ENCODE measurements at regions not wholly inside any gene's neighbourhood (a gene's known extent, or its start where the extent isn't known, plus 50 kb on each side); places are given as distances from the start of the nearest gene placed in this dataset.

GRCh38 chr1:175894581-175894980, 151.2 kb upstream of the TNR start:
- Histone ChIP-seq H3K27me3 (ENCODE audit: control insufficient read depth in 2 of 2, insufficient read depth in 2 of 2, low read length in 2 of 2) (no peaks in the 10 kb centered on the region), H3K4me3 (ENCODE audit: low read length in 2 of 2) (no peak overlapping the region), H3K9ac (ENCODE audit: low read depth in 1 of 2, low read length in 2 of 2) (no peak overlapping the region), H3K4me1 (ENCODE audit: control insufficient read depth in 2 of 2, insufficient read depth in 2 of 2, low read length in 2 of 2) (no peaks in the 10 kb centered on the region), H3K9me3 (ENCODE audit: control insufficient read depth in 2 of 2, low read length in 2 of 2) (no peaks in the 10 kb centered on the region), H3K36me3 (ENCODE audit: control insufficient read depth in 2 of 2, insufficient read depth in 2 of 2, low read length in 2 of 2) (no peaks in the 10 kb centered on the region), H3K27ac (ENCODE audit: low read depth in 2 of 2, low read length in 2 of 2) (no peak overlapping the region)

DNA sequence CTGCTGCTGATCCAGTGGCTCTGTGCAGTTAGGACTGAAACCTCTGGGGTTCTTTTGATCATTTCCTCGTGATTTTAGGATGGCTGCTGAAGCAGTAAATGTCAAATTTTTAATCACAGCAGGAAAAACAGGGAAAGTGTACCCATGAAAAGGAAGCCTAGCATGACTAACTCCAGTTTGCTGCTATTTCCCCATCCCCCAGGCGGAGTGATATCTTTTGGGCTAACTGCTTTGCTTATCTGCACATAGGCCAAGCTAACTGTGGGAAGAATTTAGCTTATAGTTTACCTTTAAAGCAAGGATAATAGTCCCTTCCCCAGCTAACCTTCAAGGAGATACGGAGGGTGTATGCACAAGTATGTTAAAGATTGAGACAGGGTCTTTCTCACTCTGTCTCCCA, 149.8 kb upstream of the TNR start:
- Histone ChIP-seq H3K36me3 (ENCODE audit: control insufficient read depth in 2 of 2, insufficient read depth in 2 of 2, low read length in 2 of 2) (no peaks in the 10 kb centered on the region), H3K27me3 (ENCODE audit: control insufficient read depth in 2 of 2, insufficient read depth in 2 of 2, low read length in 2 of 2) (no peaks in the 10 kb centered on the region), H3K4me3 (ENCODE audit: low read length in 2 of 2) (no peak overlapping the region)

DNA sequence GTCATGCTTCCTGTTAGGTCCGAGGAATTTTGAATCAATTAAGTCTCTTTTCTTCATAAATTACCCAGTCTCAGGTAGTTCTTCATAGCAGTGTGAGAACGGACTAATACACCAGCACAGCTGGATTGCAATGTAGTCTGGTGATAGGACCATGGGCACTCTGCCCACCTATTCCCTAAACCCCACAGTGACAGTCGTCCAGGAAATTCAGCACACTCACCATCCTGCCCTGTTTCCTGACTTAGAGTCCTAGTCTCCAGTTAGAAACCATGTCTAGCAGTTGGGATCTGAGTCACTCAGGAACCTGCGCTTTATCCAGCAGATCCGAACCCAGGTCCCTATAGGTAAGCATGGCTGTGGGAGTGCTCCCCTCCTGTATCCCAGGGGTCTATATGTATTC, 149.3 kb upstream of the TNR start:
- H3K4me3 ChIP-seq (ENCODE audit: low read length in 2 of 2), result no peak overlapping the region
- H3K9me3 ChIP-seq (ENCODE audit: control insufficient read depth in 2 of 2, low read length in 2 of 2), result no peaks in the 10 kb centered on the region
- H3K27me3 ChIP-seq (ENCODE audit: control insufficient read depth in 2 of 2, insufficient read depth in 2 of 2, low read length in 2 of 2), result no peaks in the 10 kb centered on the region
- H3K27ac ChIP-seq (ENCODE audit: low read depth in 2 of 2, low read length in 2 of 2), result no peak overlapping the region
- H3K36me3 ChIP-seq (ENCODE audit: control insufficient read depth in 2 of 2, insufficient read depth in 2 of 2, low read length in 2 of 2), result no peaks in the 10 kb centered on the region
- H3K9ac ChIP-seq (ENCODE audit: low read depth in 1 of 2, low read length in 2 of 2), result no peak overlapping the region
- H3K4me1 ChIP-seq (ENCODE audit: control insufficient read depth in 2 of 2, insufficient read depth in 2 of 2, low read length in 2 of 2), result no peaks in the 10 kb centered on the region

More for the DNA sequence above, 149.8 kb upstream of the TNR start:
- no peaks in the 10 kb centered on the region for H3K9me3 ChIP-seq (ENCODE audit: control insufficient read depth in 2 of 2, low read length in 2 of 2)
- no peak overlapping the region for H3K9ac ChIP-seq (ENCODE audit: low read depth in 1 of 2, low read length in 2 of 2)
- H3K4me1 ChIP-seq (ENCODE audit: control insufficient read depth in 2 of 2, insufficient read depth in 2 of 2, low read length in 2 of 2), result no peaks in the 10 kb centered on the region
- no peak overlapping the region for H3K27ac ChIP-seq (ENCODE audit: low read depth in 2 of 2, low read length in 2 of 2)

DNA sequence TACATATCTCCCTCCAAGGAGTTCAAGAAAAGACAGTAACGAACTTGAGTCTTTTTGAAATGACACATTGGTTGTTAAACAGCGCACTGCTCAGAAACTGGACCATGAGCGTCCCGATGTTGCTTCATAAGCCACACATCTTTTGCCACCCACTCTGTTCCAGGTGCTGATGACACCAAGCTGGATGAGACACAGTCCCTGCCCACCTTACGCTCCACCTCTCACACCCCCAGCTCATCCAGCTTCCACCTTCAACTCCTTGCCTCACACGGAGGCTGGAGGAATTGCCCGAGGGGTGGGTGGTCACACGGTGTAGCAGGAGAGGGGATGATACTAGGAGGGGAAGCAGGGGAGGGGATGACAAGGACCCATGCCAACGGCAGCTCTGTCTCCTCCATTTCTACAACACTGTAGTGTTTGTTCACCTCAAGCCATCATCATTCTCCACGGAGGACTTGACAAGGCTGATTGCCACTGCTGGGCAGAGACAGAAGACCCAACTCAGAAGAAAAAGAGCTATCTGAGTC, 148.5 kb upstream of the TNR start:
- no peaks in the 10 kb centered on the region for H3K4me1 ChIP-seq (ENCODE audit: control insufficient read depth in 2 of 2, insufficient read depth in 2 of 2, low read length in 2 of 2)
- H3K27ac ChIP-seq (ENCODE audit: low read depth in 2 of 2, low read length in 2 of 2), result no peak overlapping the region
- no peaks in the 10 kb centered on the region for H3K27me3 ChIP-seq (ENCODE audit: control insufficient read depth in 2 of 2, insufficient read depth in 2 of 2, low read length in 2 of 2)
- no peak overlapping the region for H3K4me3 ChIP-seq (ENCODE audit: low read length in 2 of 2)
- H3K36me3 ChIP-seq (ENCODE audit: control insufficient read depth in 2 of 2, insufficient read depth in 2 of 2, low read length in 2 of 2), result no peaks in the 10 kb centered on the region
- H3K9ac ChIP-seq (ENCODE audit: low read depth in 1 of 2, low read length in 2 of 2), result no peak overlapping the region
- no peaks in the 10 kb centered on the region for H3K9me3 ChIP-seq (ENCODE audit: control insufficient read depth in 2 of 2, low read length in 2 of 2)

DNA sequence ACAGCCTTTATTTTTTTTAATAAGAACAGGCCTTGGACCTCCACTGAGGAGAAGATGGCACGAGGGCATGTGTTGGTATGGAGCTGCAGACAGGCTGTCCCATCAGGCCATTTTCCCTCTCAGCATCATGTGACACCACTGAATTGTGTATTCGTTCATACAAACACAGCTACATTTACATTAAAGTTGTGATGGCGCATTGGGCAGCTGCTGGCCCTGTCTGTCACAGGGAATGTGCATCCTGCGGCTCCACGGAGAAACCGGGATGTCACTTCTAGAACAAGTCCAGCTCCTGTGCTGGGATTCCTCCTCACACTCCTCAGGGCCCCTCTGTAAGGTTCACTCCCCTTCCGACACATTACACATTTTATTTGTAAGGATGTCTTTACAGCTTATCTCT, 147.6 kb upstream of the TNR start:
- H3K36me3 ChIP-seq (ENCODE audit: control insufficient read depth in 2 of 2, insufficient read depth in 2 of 2, low read length in 2 of 2), result no peaks in the 10 kb centered on the region
- H3K4me3 ChIP-seq (ENCODE audit: low read length in 2 of 2), result no peak overlapping the region

GRCh38 chr1:175889848-175890247, 146.5 kb upstream of the TNR start:
- Histone ChIP-seq H3K9me3 (ENCODE audit: control insufficient read depth in 2 of 2, low read length in 2 of 2) (no peaks in the 10 kb centered on the region), H3K4me3 (ENCODE audit: low read length in 2 of 2) (no peak overlapping the region), H3K27ac (ENCODE audit: low read depth in 2 of 2, low read length in 2 of 2) (no peak overlapping the region), H3K27me3 (ENCODE audit: control insufficient read depth in 2 of 2, insufficient read depth in 2 of 2, low read length in 2 of 2) (no peaks in the 10 kb centered on the region), H3K36me3 (ENCODE audit: control insufficient read depth in 2 of 2, insufficient read depth in 2 of 2, low read length in 2 of 2) (no peaks in the 10 kb centered on the region), H3K9ac (ENCODE audit: low read depth in 1 of 2, low read length in 2 of 2) (no peak overlapping the region), H3K4me1 (ENCODE audit: control insufficient read depth in 2 of 2, insufficient read depth in 2 of 2, low read length in 2 of 2) (no peaks in the 10 kb centered on the region)

More for the DNA sequence above, 147.6 kb upstream of the TNR start:
- Histone ChIP-seq H3K9me3 (ENCODE audit: control insufficient read depth in 2 of 2, low read length in 2 of 2) (no peaks in the 10 kb centered on the region), H3K4me1 (ENCODE audit: control insufficient read depth in 2 of 2, insufficient read depth in 2 of 2, low read length in 2 of 2) (no peaks in the 10 kb centered on the region), H3K27ac (ENCODE audit: low read depth in 2 of 2, low read length in 2 of 2) (no peak overlapping the region), H3K27me3 (ENCODE audit: control insufficient read depth in 2 of 2, insufficient read depth in 2 of 2, low read length in 2 of 2) (no peaks in the 10 kb centered on the region), H3K9ac (ENCODE audit: low read depth in 1 of 2, low read length in 2 of 2) (no peak overlapping the region)

DNA sequence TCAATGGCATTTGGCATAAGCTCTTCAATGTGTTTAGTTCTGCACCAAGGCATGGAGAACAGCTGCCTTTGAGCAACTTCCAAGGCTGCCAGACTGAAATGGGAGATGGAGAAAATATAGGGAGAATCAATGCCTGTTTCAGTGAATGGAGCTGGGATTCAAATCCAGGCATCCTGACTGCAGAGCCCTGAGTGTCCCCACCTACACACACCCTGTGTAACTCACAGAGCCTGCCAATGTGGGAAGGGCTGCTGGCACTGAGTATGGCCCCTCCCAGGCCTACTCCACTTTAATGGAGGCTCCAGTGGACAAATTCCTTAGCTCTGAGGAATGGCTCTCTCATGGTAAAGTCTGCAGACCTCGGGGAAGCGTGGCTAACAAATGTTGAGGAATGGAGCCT, 145.6 kb upstream of the TNR start:
- H3K9ac ChIP-seq (ENCODE audit: low read depth in 1 of 2, low read length in 2 of 2), result no peak overlapping the region
- H3K27ac ChIP-seq (ENCODE audit: low read depth in 2 of 2, low read length in 2 of 2), result no peak overlapping the region
- no peaks in the 10 kb centered on the region for H3K4me1 ChIP-seq (ENCODE audit: control insufficient read depth in 2 of 2, insufficient read depth in 2 of 2, low read length in 2 of 2)
- H3K4me3 ChIP-seq (ENCODE audit: low read length in 2 of 2), result no peak overlapping the region
- H3K9me3 ChIP-seq (ENCODE audit: control insufficient read depth in 2 of 2, low read length in 2 of 2), result no peaks in the 10 kb centered on the region
- no peaks in the 10 kb centered on the region for H3K36me3 ChIP-seq (ENCODE audit: control insufficient read depth in 2 of 2, insufficient read depth in 2 of 2, low read length in 2 of 2)
- no peaks in the 10 kb centered on the region for H3K27me3 ChIP-seq (ENCODE audit: control insufficient read depth in 2 of 2, insufficient read depth in 2 of 2, low read length in 2 of 2)

- no peaks in the 10 kb centered on the region for H3K36me3 ChIP-seq (ENCODE audit: control insufficient read depth in 2 of 2, insufficient read depth in 2 of 2, low read length in 2 of 2)
- H3K9me3 ChIP-seq (ENCODE audit: control insufficient read depth in 2 of 2, low read length in 2 of 2), result no peaks in the 10 kb centered on the region
- no peak overlapping the region for H3K9ac ChIP-seq (ENCODE audit: low read depth in 1 of 2, low read length in 2 of 2)
- H3K27ac ChIP-seq (ENCODE audit: low read depth in 2 of 2, low read length in 2 of 2), result no peak overlapping the region
- no peaks in the 10 kb centered on the region for H3K27me3 ChIP-seq (ENCODE audit: control insufficient read depth in 2 of 2, insufficient read depth in 2 of 2, low read length in 2 of 2)
- H3K4me1 ChIP-seq (ENCODE audit: control insufficient read depth in 2 of 2, insufficient read depth in 2 of 2, low read length in 2 of 2), result no peaks in the 10 kb centered on the region
- H3K4me3 ChIP-seq (ENCODE audit: low read length in 2 of 2), result no peak overlapping the region
Observed at GRCh38 chr1:175887981-175888428, 144.6 kb upstream of the TNR start.

GRCh38 chr1:175887521-175887920, 144.1 kb upstream of the TNR start:
- H3K36me3 ChIP-seq (ENCODE audit: control insufficient read depth in 2 of 2, insufficient read depth in 2 of 2, low read length in 2 of 2), result no peaks in the 10 kb centered on the region
- H3K9me3 ChIP-seq (ENCODE audit: control insufficient read depth in 2 of 2, low read length in 2 of 2), result no peaks in the 10 kb centered on the region
- H3K4me1 ChIP-seq (ENCODE audit: control insufficient read depth in 2 of 2, insufficient read depth in 2 of 2, low read length in 2 of 2), result no peaks in the 10 kb centered on the region
- no peak overlapping the region for H3K9ac ChIP-seq (ENCODE audit: low read depth in 1 of 2, low read length in 2 of 2)
- H3K27ac ChIP-seq (ENCODE audit: low read depth in 2 of 2, low read length in 2 of 2), result no peak overlapping the region
- no peaks in the 10 kb centered on the region for H3K27me3 ChIP-seq (ENCODE audit: control insufficient read depth in 2 of 2, insufficient read depth in 2 of 2, low read length in 2 of 2)
- no peak overlapping the region for H3K4me3 ChIP-seq (ENCODE audit: low read length in 2 of 2)

- H3K9me3 ChIP-seq (ENCODE audit: control insufficient read depth in 2 of 2, low read length in 2 of 2), result no peaks in the 10 kb centered on the region
- no peak overlapping the region for H3K4me3 ChIP-seq (ENCODE audit: low read length in 2 of 2)
- no peaks in the 10 kb centered on the region for H3K27me3 ChIP-seq (ENCODE audit: control insufficient read depth in 2 of 2, insufficient read depth in 2 of 2, low read length in 2 of 2)
- no peak overlapping the region for H3K9ac ChIP-seq (ENCODE audit: low read depth in 1 of 2, low read length in 2 of 2)
- H3K27ac ChIP-seq (ENCODE audit: low read depth in 2 of 2, low read length in 2 of 2), result no peak overlapping the region
- no peaks in the 10 kb centered on the region for H3K36me3 ChIP-seq (ENCODE audit: control insufficient read depth in 2 of 2, insufficient read depth in 2 of 2, low read length in 2 of 2)
- no peaks in the 10 kb centered on the region for H3K4me1 ChIP-seq (ENCODE audit: control insufficient read depth in 2 of 2, insufficient read depth in 2 of 2, low read length in 2 of 2)
Observed at GRCh38 chr1:175885326-175885725, 141.9 kb upstream of the TNR start.

DNA sequence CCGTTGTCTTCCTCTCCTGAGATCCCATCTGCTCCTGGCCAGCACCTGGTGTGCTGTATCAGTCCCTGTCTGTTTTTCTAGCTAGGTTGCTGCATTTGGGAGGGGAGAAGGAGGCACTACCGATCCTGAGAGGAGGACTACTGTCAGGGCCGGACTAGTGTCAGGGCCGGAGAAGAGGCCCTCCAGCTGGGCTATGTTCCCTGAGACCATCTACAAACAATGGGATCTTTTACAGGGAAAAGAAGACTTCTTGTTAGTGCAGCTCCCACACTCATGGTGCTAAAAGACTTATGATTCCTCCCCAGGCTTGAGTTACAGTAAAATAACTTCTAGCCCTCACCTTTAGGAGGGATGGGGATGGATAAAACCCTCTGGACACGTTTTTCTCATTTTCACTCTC, 141.0 kb upstream of the TNR start:
- H3K36me3 ChIP-seq (ENCODE audit: control insufficient read depth in 2 of 2, insufficient read depth in 2 of 2, low read length in 2 of 2), result no peaks in the 10 kb centered on the region
- no peaks in the 10 kb centered on the region for H3K27me3 ChIP-seq (ENCODE audit: control insufficient read depth in 2 of 2, insufficient read depth in 2 of 2, low read length in 2 of 2)
- H3K4me3 ChIP-seq (ENCODE audit: low read length in 2 of 2), result no peak overlapping the region
- no peaks in the 10 kb centered on the region for H3K4me1 ChIP-seq (ENCODE audit: control insufficient read depth in 2 of 2, insufficient read depth in 2 of 2, low read length in 2 of 2)
- no peaks in the 10 kb centered on the region for H3K9me3 ChIP-seq (ENCODE audit: control insufficient read depth in 2 of 2, low read length in 2 of 2)
- H3K27ac ChIP-seq (ENCODE audit: low read depth in 2 of 2, low read length in 2 of 2), result no peak overlapping the region
- H3K9ac ChIP-seq (ENCODE audit: low read depth in 1 of 2, low read length in 2 of 2), result no peak overlapping the region
